Astrocyte (in vitro differentiated cells and primary cell): ENCODE measurements at regions not wholly inside any gene's neighbourhood (a gene's known extent, or its start where the extent isn't known, plus 50 kb on each side); places are given as distances from the start of the nearest gene placed in this dataset.

ENCODE experiments used
- EZH2 ChIP-seq: IDR thresholded peaks from 2 replicates; pipeline ENCODE4 v1.6.1; 2012; ENCODE audit warnings: mild to moderate bottlenecking, low read length, inconsistent platforms; ENCODE audit not compliant: insufficient read depth
- TF ChIP-seq, protein P1 (sequence below): IDR thresholded peaks from 2 replicates; pipeline ENCODE4 v1.5.1; 2011; ENCODE audit warnings: low read depth, mild to moderate bottlenecking, inconsistent platforms, low read length, moderate library complexity; ENCODE audit not compliant: insufficient read depth

GRCh38 chr16:26546573-26546972, 520.2 kb upstream of the C16orf82 start:
- TF ChIP-seq, protein P1, sequence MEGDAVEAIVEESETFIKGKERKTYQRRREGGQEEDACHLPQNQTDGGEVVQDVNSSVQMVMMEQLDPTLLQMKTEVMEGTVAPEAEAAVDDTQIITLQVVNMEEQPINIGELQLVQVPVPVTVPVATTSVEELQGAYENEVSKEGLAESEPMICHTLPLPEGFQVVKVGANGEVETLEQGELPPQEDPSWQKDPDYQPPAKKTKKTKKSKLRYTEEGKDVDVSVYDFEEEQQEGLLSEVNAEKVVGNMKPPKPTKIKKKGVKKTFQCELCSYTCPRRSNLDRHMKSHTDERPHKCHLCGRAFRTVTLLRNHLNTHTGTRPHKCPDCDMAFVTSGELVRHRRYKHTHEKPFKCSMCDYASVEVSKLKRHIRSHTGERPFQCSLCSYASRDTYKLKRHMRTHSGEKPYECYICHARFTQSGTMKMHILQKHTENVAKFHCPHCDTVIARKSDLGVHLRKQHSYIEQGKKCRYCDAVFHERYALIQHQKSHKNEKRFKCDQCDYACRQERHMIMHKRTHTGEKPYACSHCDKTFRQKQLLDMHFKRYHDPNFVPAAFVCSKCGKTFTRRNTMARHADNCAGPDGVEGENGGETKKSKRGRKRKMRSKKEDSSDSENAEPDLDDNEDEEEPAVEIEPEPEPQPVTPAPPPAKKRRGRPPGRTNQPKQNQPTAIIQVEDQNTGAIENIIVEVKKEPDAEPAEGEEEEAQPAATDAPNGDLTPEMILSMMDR: no peak
- no peak for TF ChIP-seq EZH2
